ENCODE measurements at regions not wholly inside any gene's neighbourhood (a gene's known extent, or its start where the extent isn't known, plus 50 kb on each side); places are given as distances from the start of the nearest gene placed in this dataset.

GRCh38 chr5:106732624-106733023, 938.1 kb downstream of the EFNA5 start:
- no peak overlapping the region for H3K4me3 ChIP-seq (ENCODE audit: low read depth in 1 of 3, low read length in 3 of 3)
- H3K4me1 ChIP-seq (ENCODE audit: control insufficient read depth in 4 of 4, insufficient read depth in 4 of 4, low read length in 3 of 4): no peaks in the 10 kb centered on the region
- no peak overlapping the region for H3K27ac ChIP-seq (ENCODE audit: low read depth in 1 of 2, low read length in 2 of 2)
- no peak overlapping the region for H3K9ac ChIP-seq (ENCODE audit: low read depth in 1 of 2, low read length in 2 of 2)
- TF ChIP-seq ZBTB33 (IDR thresholded peaks at IDR 0.05): no peak
- no peak for TF ChIP-seq YY1 (IDR thresholded peaks at IDR 0.05)
- TF ChIP-seq EGR1 (IDR thresholded peaks at IDR 0.05; ENCODE audit: low read depth in 2 of 2): no peak
- TF ChIP-seq MAX (IDR thresholded peaks at IDR 0.05): no peak
- no peak for TF ChIP-seq HNF4G (IDR thresholded peaks at IDR 0.05)
- no peak for TF ChIP-seq GABPA (IDR thresholded peaks at IDR 0.05 in 1 of 2, conservative IDR thresholded peaks at IDR 0.05 in 1 of 2)
- no peak for TF ChIP-seq FOXA2 (IDR thresholded peaks at IDR 0.05)
- no peak for TF ChIP-seq RAD21 (IDR thresholded peaks at IDR 0.05)
- no peak for TF ChIP-seq REST (IDR thresholded peaks at IDR 0.05)
- no peaks in the 10 kb centered on the region for H3K27me3 ChIP-seq (ENCODE audit: control insufficient read depth in 4 of 4, insufficient read depth in 4 of 4, low read length in 3 of 4)
- H3K36me3 ChIP-seq (ENCODE audit: control insufficient read depth in 4 of 4, insufficient read depth in 3 of 4, low read depth in 1 of 4, low read length in 3 of 4): no peaks in the 10 kb centered on the region
- peaks cover 0 to 16% (median 2%) of the 10 kb centered on the region in 4 donors for H3K9me3 ChIP-seq (ENCODE audit: control insufficient read depth in 4 of 4, low read length in 3 of 4)
- DNase-seq (ENCODE audit: low spot score): no peak

- H3K4me3 ChIP-seq (ENCODE audit: low read depth in 1 of 3, low read length in 3 of 3): no peak overlapping the region
- no peak for TF ChIP-seq YY1 (IDR thresholded peaks at IDR 0.05)
- TF ChIP-seq RAD21 (IDR thresholded peaks at IDR 0.05): no peak
- TF ChIP-seq NR2F2 (IDR thresholded peaks at IDR 0.05): no peak
- no peak for TF ChIP-seq GABPA (IDR thresholded peaks at IDR 0.05 in 1 of 2, conservative IDR thresholded peaks at IDR 0.05 in 1 of 2)
- no peak for TF ChIP-seq HNF4A (conservative IDR thresholded peaks at IDR 0.05)
- TF ChIP-seq JUND (IDR thresholded peaks at IDR 0.05): no peak
- TF ChIP-seq FOXA1 (IDR thresholded peaks at IDR 0.05): no peak
- H3K27me3 ChIP-seq (ENCODE audit: control insufficient read depth in 4 of 4, insufficient read depth in 4 of 4, low read length in 3 of 4): no peaks in the 10 kb centered on the region
- H3K4me1 ChIP-seq (ENCODE audit: control insufficient read depth in 4 of 4, insufficient read depth in 4 of 4, low read length in 3 of 4): no peaks in the 10 kb centered on the region
- DNase-seq (ENCODE audit: low spot score): no peak
- H3K27ac ChIP-seq (ENCODE audit: low read depth in 1 of 2, low read length in 2 of 2): no peak overlapping the region
- H3K36me3 ChIP-seq (ENCODE audit: control insufficient read depth in 4 of 4, insufficient read depth in 3 of 4, low read depth in 1 of 4, low read length in 3 of 4): no peaks in the 10 kb centered on the region
- peaks cover 0 to 16% (median 2%) of the 10 kb centered on the region in 4 donors for H3K9me3 ChIP-seq (ENCODE audit: control insufficient read depth in 4 of 4, low read length in 3 of 4)
- H3K9ac ChIP-seq (ENCODE audit: low read depth in 1 of 2, low read length in 2 of 2): no peak overlapping the region
- WGBS: 89% methylated on average over 1 of the region's 1 CpG
These were observed 939.8 kb downstream of the EFNA5 start for GRCh38 chr5:106730912-106731311.

- WGBS: 54% methylated on average over 3 of the region's 3 CpGs
- no peaks in the 10 kb centered on the region for H3K27me3 ChIP-seq (ENCODE audit: control insufficient read depth in 4 of 4, insufficient read depth in 4 of 4, low read length in 3 of 4)
- DNase-seq (ENCODE audit: low spot score): no peak
- no peak overlapping the region for H3K9ac ChIP-seq (ENCODE audit: low read depth in 1 of 2, low read length in 2 of 2)
- no peaks in the 10 kb centered on the region for H3K4me1 ChIP-seq (ENCODE audit: control insufficient read depth in 4 of 4, insufficient read depth in 4 of 4, low read length in 3 of 4)
- no peaks in the 10 kb centered on the region for H3K36me3 ChIP-seq (ENCODE audit: control insufficient read depth in 4 of 4, insufficient read depth in 3 of 4, low read depth in 1 of 4, low read length in 3 of 4)
- peaks cover 0 to 16% (median 2%) of the 10 kb centered on the region in 4 donors for H3K9me3 ChIP-seq (ENCODE audit: control insufficient read depth in 4 of 4, low read length in 3 of 4)
- no peak overlapping the region for H3K4me3 ChIP-seq (ENCODE audit: low read depth in 1 of 3, low read length in 3 of 3)
- H3K27ac ChIP-seq (ENCODE audit: low read depth in 1 of 2, low read length in 2 of 2): no peak overlapping the region
- no peak for TF ChIP-seq MAX (IDR thresholded peaks at IDR 0.05)
- no peak for TF ChIP-seq EGR1 (IDR thresholded peaks at IDR 0.05; ENCODE audit: low read depth in 2 of 2)
- TF ChIP-seq RAD21 (IDR thresholded peaks at IDR 0.05): no peak
- no peak for TF ChIP-seq HNF4G (IDR thresholded peaks at IDR 0.05)
- no peak for TF ChIP-seq HNF4A (conservative IDR thresholded peaks at IDR 0.05)
- no peak for TF ChIP-seq RXRA (IDR thresholded peaks at IDR 0.05)
- TF ChIP-seq JUND (IDR thresholded peaks at IDR 0.05): no peak
- no peak for TF ChIP-seq FOXA2 (IDR thresholded peaks at IDR 0.05)
- no peak for TF ChIP-seq ZBTB33 (IDR thresholded peaks at IDR 0.05)
- no peak for TF ChIP-seq GABPA (IDR thresholded peaks at IDR 0.05 in 1 of 2, conservative IDR thresholded peaks at IDR 0.05 in 1 of 2)
- no peak for TF ChIP-seq TAF1 (conservative IDR thresholded peaks at IDR 0.05)
- no peak for TF ChIP-seq FOXA1 (IDR thresholded peaks at IDR 0.05)
- TF ChIP-seq REST (IDR thresholded peaks at IDR 0.05): no peak
These were observed 940.2 kb downstream of the EFNA5 start for GRCh38 chr5:106730506-106730905.

Measured in liver (tissue), 7 donors.